GM23338 (cell line): ENCODE measurements at regions not wholly inside any gene's neighbourhood (a gene's known extent, or its start where the extent isn't known, plus 50 kb on each side); places are given as distances from the start of the nearest gene placed in this dataset.
"Not testable (repeated sequence)": the region's sequence is repeated elsewhere in the genome, so short reads cannot be mapped to it uniquely, and the experiment has no call there.

Source experiments
- CREB1 ChIP-seq: fragments of 250-450 bp; sonication (Bioruptor Pico); IDR thresholded peaks from 2 replicates; pipeline ENCODE4 v1.5.0; 2020; ENCODE audit warnings: low read depth, mild to moderate bottlenecking, moderate library complexity
- CTCF ChIP-seq, 2 experiments: fragments of 200-600 bp in 1 of 2; sonication (generic) in 1 of 2; conservative IDR thresholded peaks; 2 replicates each; pipeline versions ENCODE4 v1.5.1 to v1.6.1; 2016 to 2017; ENCODE audit warnings: antibody characterized with exemption in 2 of 2, low read depth in 2 of 2, mild to moderate bottlenecking in 2 of 2, moderate library complexity in 1 of 2
- EZH2 ChIP-seq: fragments of 200-600 bp; sonication (generic); IDR thresholded peaks from one replicate; pipeline ENCODE4 v1.8.0; 2017; ENCODE audit warnings: antibody characterized with exemption, mild to moderate bottlenecking, low read depth; ENCODE audit not compliant: unreplicated experiment
- EZH2phosphoT487 ChIP-seq: fragments of 200-600 bp; sonication (generic); IDR thresholded peaks from one replicate; pipeline ENCODE4 v1.8.1; 2018; ENCODE audit warnings: antibody characterized with exemption; ENCODE audit not compliant: unreplicated experiment
- JUNB ChIP-seq: IDR thresholded peaks from one replicate; pipeline ENCODE4 v1.6.1; 2016; ENCODE audit warnings: antibody characterized with exemption; ENCODE audit not compliant: unreplicated experiment
- POLR2AphosphoS5 ChIP-seq: IDR thresholded peaks from 2 replicates; pipeline ENCODE4 v1.6.1; 2016; ENCODE audit warnings: antibody characterized with exemption, low read depth
- REST ChIP-seq: IDR thresholded peaks from one replicate; pipeline ENCODE4 v1.6.1; 2018; ENCODE audit warnings: antibody characterized with exemption; ENCODE audit not compliant: unreplicated experiment

- not testable (repeated sequence) for TF ChIP-seq CTCF (conservative IDR thresholded peaks at IDR 0.05; ENCODE audit: low read depth in 2 of 2); CREB1 (CRISPR knock-in tag); EZH2; EZH2phosphoT487; POLR2AphosphoS5; REST; JUNB
Measured at GRCh38 chr15:31719396-31720022, 310.8 kb upstream of the CHRNA7 start.
